ENCODE measurements at regions not wholly inside any gene's neighbourhood (a gene's known extent, or its start where the extent isn't known, plus 50 kb on each side); places are given as distances from the start of the nearest gene placed in this dataset.

GRCh38 chr7:1321411-1322239 is 89.0 kb downstream of the UNCX start:
- no peak for DNase-seq

GRCh38 chr7:1322240-1323110 is 89.8 kb downstream of the UNCX start:
- no peak for DNase-seq

DNA sequence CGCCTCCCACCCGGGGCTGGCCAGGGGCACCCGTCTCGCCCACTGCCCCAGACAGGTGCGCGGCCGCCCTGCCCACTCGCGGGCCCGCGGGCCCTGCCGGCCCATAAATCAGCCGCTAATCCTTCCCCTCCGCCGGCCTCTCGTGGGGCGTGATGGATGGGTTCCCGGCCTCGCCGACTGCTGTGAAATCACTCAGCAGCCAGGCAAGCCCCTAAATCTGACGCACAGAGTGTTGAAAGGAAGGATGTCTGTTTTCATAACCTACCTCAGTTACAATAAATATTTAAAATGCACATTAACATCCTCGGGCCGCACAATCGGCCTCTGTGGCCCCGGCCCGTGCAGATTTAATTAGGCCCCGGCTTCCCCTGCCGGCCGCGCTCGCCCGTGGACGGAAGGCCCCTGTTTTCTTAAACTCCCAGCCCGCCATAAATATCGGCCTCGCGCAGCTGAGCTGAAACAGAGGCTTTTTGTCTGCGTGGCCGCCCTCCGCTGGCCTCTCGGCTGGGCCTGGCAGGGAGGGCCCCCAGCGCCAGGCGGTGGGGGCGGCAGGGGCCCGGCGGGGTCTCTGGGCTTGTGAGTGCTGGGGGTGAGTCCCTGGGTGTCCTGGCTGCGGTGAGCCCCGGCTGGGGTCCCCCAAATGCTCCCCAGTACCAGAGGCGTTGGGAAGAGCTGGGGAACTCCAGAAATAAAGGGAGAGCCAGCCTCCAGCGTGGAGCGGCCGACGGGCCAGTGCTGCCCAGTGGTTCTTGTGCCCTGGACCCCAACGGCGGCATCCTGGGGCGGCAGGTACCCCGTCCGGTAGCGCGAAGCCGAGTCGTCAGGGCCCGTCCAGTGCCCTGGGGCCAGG is 90.7 kb downstream of the UNCX start:
- DNase-seq, result no peak

DNA sequence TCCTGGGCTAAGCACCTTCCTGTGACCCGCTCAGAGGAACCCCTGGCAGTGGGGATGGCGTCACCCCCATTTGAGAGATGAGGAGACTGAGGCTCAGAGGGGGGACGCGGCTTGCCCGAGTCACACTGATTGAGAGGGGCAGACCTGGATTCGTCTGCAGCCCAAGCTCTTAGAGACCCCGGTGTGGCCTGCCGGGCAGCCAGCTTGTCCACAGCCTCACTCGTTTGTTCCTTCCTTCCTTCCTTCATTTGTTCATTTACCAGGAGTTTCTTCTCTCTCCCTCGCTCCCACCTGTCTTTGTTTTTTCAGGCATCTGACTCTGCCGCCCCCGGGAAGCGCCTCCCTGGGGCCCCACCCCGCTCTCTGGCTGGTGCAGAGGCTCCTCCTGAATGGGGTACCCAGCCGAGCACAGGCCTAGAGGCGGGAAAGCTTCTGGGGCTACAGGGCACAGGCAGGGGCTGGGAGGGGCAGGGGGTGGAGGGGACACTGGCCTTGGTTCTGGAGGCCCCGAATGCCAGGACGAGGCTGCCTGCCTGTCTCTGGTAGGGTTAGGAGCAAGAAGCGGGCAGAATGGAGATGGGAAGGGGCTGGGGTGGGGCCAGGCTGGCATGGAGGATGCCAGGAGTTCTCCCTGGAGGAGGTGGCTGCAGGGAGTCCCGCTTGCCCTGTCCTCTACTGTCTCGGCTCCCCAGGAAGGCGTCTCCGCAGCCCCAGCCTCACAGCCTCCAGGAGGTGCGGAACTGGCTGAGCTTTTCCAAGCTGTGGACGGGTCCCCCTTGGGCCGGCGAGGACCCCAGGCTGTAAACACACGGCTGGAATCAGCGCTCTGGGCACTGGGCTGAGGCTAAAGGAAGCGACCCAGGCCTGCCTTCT is 91.6 kb downstream of the UNCX start:
- no peak for DNase-seq

DNA sequence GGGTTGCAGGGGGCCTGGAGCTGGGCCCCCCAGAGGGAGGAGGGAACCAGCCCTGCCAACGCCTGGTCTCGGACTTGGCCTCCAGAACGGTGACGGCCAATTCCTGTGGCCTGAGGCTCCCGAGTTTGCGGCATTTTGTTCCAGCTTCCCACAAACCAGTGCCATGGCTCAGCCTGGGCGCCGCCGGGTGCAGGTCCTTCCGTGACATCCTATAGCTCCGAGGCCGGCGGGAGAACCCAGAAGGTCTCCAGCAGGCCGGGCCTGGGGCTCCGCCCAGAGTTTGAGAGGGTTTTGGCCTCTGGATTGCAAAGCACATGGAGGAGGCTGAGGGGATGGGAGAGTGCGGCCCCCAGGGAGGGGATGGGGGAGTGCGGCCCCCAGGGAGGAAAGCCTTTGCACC is 92.6 kb downstream of the UNCX start:
- DNase-seq, result no peak

DNA sequence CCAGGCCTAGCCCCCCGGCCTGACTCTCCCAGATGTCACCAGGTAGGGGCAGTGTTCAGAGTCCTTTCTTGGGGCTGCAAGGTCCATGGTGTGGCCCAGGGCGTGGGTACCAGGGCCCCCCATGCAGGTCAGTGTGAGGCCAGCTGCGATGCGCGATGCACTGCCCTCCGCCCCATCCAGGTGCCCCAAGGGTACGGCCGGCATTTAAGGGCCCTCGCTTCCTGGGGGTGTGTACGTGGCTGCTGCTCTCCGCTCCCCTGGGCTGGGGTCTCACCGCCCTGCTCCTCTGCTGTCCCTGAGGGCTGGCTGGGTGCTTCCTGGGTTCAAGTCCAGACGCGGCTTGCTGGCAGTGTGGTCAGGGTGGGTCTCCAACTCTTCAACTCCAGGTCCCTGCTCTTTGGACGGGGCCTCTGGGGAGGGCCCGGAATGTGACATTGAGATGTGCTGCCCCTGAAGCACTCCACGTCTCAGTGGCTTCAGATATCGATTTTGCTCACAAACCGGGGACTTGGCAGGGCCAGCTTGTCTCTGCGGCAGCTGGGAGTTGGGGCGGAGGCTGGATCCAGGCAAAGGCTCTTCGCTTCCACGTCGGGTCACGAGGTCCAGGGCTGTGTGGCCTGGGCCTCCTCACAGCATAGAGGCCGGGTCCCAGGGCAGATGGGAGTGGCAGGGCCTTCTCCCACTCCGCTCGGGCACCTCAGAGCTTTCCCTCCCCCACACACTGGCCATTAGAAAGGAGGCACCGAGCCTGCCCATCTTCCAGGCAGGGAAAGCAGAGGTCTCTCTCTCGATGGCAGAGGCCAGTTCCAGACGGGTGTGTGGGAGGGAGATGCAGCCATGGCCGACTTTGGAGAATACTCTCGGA is 93.2 kb downstream of the UNCX start:
- no peak for DNase-seq

- DNase-seq, result no peak
These were observed 93.8 kb downstream of the UNCX start for GRCh38 chr7:1326511-1326785.

DNA sequence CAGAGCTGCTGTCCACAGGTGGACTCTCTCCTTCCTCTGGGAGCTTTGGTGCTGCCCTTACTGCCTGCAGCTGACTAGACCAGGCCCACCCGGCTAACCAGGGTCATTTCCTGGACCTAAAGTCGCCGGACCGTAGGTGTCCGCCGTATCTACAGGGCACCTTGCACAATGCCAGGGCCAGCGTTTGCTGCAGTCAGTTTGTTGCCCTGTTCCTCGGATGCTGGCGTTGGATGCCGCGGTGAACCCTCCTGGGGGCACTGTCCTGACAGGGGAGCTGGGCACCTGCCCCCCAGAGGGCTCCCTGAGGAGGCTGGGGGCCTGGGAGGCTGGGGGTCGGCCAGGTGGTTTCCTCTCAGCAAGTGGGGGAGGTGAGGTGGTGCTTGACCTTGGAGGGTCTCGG is 96.6 kb downstream of the UNCX start:
- no peak for DNase-seq

DNA sequence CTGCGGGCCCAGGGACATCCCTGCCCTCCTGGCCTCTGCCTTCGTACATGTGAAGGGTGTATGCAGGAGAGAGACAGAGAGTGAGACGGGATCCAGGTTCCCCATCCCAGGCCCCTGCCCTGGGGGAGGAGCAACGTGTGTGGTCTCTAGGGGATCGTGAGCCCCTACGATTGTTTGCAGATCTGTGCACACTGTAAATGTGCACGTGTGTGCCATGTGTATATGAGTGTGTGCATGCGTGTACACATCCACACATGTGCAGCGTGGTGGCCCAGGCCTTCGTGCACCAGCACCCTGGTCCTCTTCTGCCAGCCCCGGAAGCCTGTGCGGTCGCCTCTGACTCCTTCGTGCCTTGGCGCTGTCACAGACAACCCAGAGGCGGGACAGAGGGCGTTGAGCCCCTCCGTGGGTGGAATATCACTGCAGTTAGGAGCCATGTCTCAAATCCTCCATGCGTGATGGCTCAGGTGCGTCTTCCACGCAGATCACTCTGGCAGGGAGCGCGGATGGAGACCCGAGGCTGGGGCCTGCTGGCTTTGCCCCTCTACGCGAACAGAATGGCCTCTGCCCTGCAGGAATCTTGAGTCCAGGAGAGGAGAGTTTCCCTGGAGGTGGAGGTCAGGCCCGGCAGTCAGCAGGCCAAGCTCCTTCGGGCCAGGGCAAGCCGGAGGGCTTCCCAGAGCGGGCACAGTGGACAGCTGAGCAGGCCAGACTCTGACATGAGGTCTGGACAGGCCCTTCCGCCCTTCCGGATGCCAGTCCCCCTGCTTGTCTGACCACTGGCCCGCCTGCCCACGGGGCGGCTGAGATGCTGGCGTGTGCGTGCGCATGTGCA is 97.5 kb downstream of the UNCX start:
- DNase-seq, result no peak

- no peak for DNase-seq
These were observed 98.2 kb downstream of the UNCX start for GRCh38 chr7:1330801-1331425.

GRCh38 chr7:1331561-1332467 is 99.1 kb downstream of the UNCX start:
- DNase-seq, result no peak

DNA sequence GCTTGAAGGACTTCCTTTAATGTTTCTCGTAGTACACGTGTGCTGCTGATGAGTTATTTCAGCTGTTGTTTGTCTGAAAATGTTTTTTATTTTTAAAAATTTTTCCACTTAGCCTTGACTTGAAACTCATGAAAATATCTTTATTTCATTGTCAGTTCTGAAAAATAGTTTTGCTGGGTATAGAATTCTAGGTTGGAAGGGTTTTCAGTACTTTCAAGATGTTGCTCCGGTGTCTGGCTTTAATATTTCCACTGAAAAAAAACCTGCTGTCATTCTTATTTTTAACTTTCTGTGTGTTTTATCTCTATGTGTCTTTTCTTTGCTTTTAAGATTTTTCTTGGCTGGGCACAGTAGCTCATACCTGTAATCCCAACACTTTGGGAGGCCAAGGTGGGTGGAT is 103.8 kb downstream of the UNCX start:
- DNase-seq, result no peak

- no peak for DNase-seq
These were observed 106.9 kb downstream of the UNCX start for GRCh38 chr7:1339611-1340010.

- DNase-seq, result no peak
These were observed 107.4 kb downstream of the UNCX start for GRCh38 chr7:1340031-1340430.

DNA sequence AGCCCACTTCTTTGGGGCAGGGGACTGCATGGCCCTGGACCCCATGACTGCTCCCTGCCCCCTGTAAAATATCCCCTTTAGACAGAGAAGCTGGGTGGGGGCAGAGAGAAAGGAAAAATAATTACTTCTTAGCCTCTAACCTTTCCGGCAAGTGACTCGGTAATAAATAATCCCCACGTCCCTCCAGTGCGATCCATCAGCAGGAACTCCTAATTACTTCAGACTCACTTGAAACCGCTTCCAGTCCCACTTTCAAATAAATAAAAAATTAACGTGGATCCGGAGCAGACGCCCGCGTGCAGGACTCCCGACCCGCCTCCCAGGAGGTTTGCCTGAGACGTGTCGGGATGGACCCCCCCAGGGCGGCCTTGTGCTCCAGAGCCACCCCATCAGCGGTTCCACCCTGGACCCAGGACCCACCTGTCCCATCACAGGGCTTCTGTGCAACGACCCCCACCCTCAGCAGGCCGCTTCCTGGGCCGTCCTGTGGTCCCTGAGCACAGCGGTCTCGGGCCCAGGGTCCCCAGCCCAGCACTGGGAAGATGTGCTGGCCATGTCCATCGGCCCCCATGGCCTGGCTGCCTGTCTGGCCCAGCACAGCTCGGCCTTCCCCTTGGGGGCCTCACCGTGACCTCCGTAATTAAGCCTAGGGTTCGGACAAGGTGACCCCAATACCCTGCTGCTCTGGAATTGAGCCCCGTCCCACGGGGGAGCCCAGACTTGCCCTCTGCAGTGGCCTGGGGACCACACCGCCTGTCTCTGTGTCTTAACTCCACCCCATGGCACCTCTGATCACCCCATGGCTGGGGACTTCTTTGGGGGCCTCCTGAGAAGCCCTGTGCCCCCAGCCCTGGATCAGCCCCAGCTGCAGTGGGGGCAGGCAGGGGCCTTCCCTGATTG is 108.0 kb downstream of the UNCX start:
- DNase-seq, result no peak

DNA sequence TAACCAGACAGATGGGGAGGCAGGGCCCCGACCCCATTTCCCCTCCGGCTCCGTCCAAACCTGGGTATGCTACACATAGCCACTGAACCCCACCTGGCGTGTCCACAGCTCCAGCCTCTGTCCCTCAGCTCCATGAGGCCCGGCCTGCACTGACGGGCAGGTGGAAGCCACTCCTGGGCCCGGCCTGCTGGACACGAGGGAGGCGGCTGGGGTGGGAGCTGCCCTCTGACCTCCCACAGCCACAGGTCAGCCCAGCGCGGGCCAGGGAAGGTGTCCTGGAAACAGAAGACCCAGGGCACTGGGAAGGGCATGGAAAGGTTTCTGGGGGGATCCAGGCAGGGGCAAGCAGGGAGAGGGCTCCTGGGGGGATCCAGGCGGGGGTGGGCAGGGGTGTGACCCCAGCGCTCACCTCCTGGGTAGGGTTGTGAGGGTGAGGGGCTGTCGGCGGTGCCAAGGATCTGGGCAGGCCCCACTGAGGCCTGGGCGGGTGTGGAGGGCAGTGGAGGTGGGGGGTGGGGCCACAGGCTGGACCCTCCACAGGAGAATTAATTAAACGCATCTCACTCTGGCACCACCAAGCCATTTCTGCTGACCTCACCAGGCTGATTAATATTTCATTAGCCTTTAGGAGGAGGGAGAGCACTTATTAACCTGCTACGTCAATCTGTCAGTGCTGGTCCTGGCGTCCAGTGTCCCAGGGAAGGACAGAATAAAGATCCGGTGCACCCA is 108.9 kb downstream of the UNCX start:
- DNase-seq, result no peak

DNA sequence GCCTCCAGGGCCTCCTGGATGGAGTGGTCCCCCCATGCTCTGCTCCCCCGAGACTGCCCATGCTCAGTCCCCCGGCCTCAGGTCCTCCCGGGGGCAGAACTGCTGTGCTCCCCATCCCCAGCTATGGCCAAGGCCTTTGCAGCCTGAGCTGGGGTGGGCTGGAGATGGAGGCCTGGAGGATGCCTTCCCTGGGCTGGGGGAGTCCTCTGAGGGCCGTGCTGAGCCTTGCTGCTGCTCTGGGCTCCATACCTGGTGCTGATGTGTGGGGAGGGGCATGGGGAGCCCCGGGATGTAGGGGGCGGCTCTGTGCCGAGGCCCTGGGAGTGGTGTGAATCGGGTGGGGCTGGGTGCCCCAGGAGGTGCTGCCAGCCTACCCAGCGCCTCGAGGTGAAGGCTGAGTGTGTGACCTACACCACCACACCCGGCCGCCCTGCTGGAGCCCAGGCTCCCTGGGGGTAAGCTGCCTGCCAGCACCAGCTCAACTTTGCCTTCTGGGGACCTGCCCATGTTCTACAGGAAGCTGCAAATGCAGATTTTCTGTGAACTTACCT is 109.5 kb downstream of the UNCX start:
- DNase-seq, result no peak
